Fibroblast of mammary gland (primary cell): ENCODE measurements at regions not wholly inside any gene's neighbourhood (a gene's known extent, or its start where the extent isn't known, plus 50 kb on each side); places are given as distances from the start of the nearest gene placed in this dataset.

Experiments used
- DNase-seq: peaks from one replicate; pipeline ENCODE4 v3.0.0-alpha.2; 2010; ENCODE audit warnings: low read depth
- H3K4me3 ChIP-seq: 2 replicates; pipeline ENCODE4 v1.5.1; 2011; ENCODE audit warnings: low read depth, mild to moderate bottlenecking, low read length, moderate library complexity; ENCODE audit not compliant: control insufficient read depth
- CTCF ChIP-seq: conservative IDR thresholded peaks from 2 replicates; pipeline ENCODE4 v1.5.1; 2011; ENCODE audit warnings: low read depth, low read length, inconsistent platforms; ENCODE audit not compliant: control insufficient read depth, insufficient read depth

- TF ChIP-seq CTCF: no peak
- no peak overlapping the region for H3K4me3 ChIP-seq
- DNase-seq: no peak
These were observed 87.9 kb downstream of the RHOU start for GRCh38 chr1:228823200-228823599.

GRCh38 chr1:228824366-228824765 lies 89.1 kb downstream of the RHOU start:
- no peak overlapping the region for H3K4me3 ChIP-seq
- DNase-seq: no peak
- TF ChIP-seq CTCF: no peak

- no peak overlapping the region for H3K4me3 ChIP-seq
- no peak for DNase-seq
- TF ChIP-seq CTCF: no peak
These were observed 89.8 kb downstream of the RHOU start for GRCh38 chr1:228825041-228825440.

GRCh38 chr1:228825840-228826484 lies 90.7 kb downstream of the RHOU start:
- DNase-seq: no peak
- no peak overlapping the region for H3K4me3 ChIP-seq
- TF ChIP-seq CTCF: no peak

GRCh38 chr1:228827019-228827418 lies 91.7 kb downstream of the RHOU start:
- no peak overlapping the region for H3K4me3 ChIP-seq
- TF ChIP-seq CTCF: no peak
- DNase-seq: peak; percentile 28

- DNase-seq: no peak
- TF ChIP-seq CTCF: no peak
- H3K4me3 ChIP-seq: no peak overlapping the region
These were observed 92.9 kb downstream of the RHOU start for GRCh38 chr1:228828151-228828550.
